SK-N-SH treated with all-trans-retinoic acid at 6 μM for 48 hours (cell line): ENCODE measurements at regions not wholly inside any gene's neighbourhood (a gene's known extent, or its start where the extent isn't known, plus 50 kb on each side); places are given as distances from the start of the nearest gene placed in this dataset.

Experiments
- ARNTL ChIP-seq: fragments of 450-650 bp; formaldehyde crosslinking; IDR thresholded peaks from 2 replicates; pipeline ENCODE4 v1.5.0; 2020; ENCODE audit warnings: low read depth, mild to moderate bottlenecking, moderate library complexity, borderline replicate concordance
- CREB5 ChIP-seq: fragments of 250-450 bp; sonication (Bioruptor Pico); IDR thresholded peaks from 2 replicates; pipeline ENCODE4 v1.5.1; 2020; ENCODE audit warnings: low read depth, mild to moderate bottlenecking, moderate library complexity
- CSDC2 ChIP-seq: fragments of 250-450 bp; sonication (Bioruptor Pico); IDR thresholded peaks from 2 replicates; pipeline ENCODE4 v1.5.0; 2020; ENCODE audit warnings: mild to moderate bottlenecking, moderate library complexity
- ESRRG ChIP-seq: fragments of 250-450 bp; sonication (Bioruptor Pico); IDR thresholded peaks from 2 replicates; pipeline ENCODE4 v1.6.1; 2021; ENCODE audit warnings: mild to moderate bottlenecking
- OSR1 ChIP-seq: fragments of 250-450 bp; sonication (Bioruptor Pico); IDR thresholded peaks from 2 replicates; pipeline ENCODE4 v1.8.0; 2022; ENCODE audit warnings: moderate library complexity, mild to moderate bottlenecking, inconsistent platforms
- RARB ChIP-seq: fragments of 250-450 bp; sonication (Bioruptor Pico); IDR thresholded peaks from 2 replicates; pipeline ENCODE4 v1.8.0; 2021; ENCODE audit warnings: mild to moderate bottlenecking, moderate library complexity
- ZFP3 ChIP-seq: fragments of 250-450 bp; sonication (Bioruptor Pico); IDR thresholded peaks from 2 replicates; pipeline ENCODE4 v1.5.0; 2020; ENCODE audit warnings: mild to moderate bottlenecking, moderate library complexity
- ZFP30 ChIP-seq: fragments of 450-650 bp; formaldehyde crosslinking; IDR thresholded peaks from 2 replicates; pipeline ENCODE4 v1.5.0; 2022; ENCODE audit warnings: mild to moderate bottlenecking, moderate library complexity
- ZNF565 ChIP-seq: fragments of 450-650 bp; formaldehyde crosslinking; conservative IDR thresholded peaks from 2 replicates; pipeline ENCODE4 v1.5.0; 2020; ENCODE audit warnings: low read depth, mild to moderate bottlenecking, moderate library complexity
- TF ChIP-seq, protein P1 (sequence below): fragments of 250-450 bp; sonication (Bioruptor Pico); IDR thresholded peaks from 2 replicates; pipeline ENCODE4 v1.5.0; 2020; ENCODE audit warnings: mild to moderate bottlenecking, moderate library complexity

GRCh38 chr15:70449311-70450141 lies 313.8 kb downstream of the UACA start:
- no peak for TF ChIP-seq ZNF565 (CRISPR knock-in tag)
- no peak for TF ChIP-seq ARNTL (CRISPR knock-in tag)
- TF ChIP-seq OSR1: no peak
- no peak for TF ChIP-seq CSDC2 (CRISPR knock-in tag)
- TF ChIP-seq ZFP3 (CRISPR knock-in tag): no peak
- TF ChIP-seq ESRRG (CRISPR knock-in tag): no peak
- no peak for TF ChIP-seq ZFP30
- no peak for TF ChIP-seq CREB5 (CRISPR knock-in tag)
- TF ChIP-seq, protein P1, sequence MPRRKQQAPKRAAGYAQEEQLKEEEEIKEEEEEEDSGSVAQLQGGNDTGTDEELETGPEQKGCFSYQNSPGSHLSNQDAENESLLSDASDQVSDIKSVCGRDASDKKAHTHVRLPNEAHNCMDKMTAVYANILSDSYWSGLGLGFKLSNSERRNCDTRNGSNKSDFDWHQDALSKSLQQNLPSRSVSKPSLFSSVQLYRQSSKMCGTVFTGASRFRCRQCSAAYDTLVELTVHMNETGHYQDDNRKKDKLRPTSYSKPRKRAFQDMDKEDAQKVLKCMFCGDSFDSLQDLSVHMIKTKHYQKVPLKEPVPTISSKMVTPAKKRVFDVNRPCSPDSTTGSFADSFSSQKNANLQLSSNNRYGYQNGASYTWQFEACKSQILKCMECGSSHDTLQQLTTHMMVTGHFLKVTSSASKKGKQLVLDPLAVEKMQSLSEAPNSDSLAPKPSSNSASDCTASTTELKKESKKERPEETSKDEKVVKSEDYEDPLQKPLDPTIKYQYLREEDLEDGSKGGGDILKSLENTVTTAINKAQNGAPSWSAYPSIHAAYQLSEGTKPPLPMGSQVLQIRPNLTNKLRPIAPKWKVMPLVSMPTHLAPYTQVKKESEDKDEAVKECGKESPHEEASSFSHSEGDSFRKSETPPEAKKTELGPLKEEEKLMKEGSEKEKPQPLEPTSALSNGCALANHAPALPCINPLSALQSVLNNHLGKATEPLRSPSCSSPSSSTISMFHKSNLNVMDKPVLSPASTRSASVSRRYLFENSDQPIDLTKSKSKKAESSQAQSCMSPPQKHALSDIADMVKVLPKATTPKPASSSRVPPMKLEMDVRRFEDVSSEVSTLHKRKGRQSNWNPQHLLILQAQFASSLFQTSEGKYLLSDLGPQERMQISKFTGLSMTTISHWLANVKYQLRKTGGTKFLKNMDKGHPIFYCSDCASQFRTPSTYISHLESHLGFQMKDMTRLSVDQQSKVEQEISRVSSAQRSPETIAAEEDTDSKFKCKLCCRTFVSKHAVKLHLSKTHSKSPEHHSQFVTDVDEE (CRISPR knock-in tag): no peak
- no peak for TF ChIP-seq RARB
